GM19463 (cell line): ENCODE measurements at regions not wholly inside any gene's neighbourhood (a gene's known extent, or its start where the extent isn't known, plus 50 kb on each side); places are given as distances from the start of the nearest gene placed in this dataset.
"Not testable (repeated sequence)": the region's sequence is repeated elsewhere in the genome, so short reads cannot be mapped to it uniquely, and the experiment has no call there.

Source experiments
- ATAC-seq: cut with Tn5 transposase; IDR thresholded peaks from one replicate; pipeline ENCODE4 v1.9.1; 2021; ENCODE audit warnings: mild to moderate bottlenecking, moderate library complexity; ENCODE audit not compliant: unreplicated experiment

DNA sequence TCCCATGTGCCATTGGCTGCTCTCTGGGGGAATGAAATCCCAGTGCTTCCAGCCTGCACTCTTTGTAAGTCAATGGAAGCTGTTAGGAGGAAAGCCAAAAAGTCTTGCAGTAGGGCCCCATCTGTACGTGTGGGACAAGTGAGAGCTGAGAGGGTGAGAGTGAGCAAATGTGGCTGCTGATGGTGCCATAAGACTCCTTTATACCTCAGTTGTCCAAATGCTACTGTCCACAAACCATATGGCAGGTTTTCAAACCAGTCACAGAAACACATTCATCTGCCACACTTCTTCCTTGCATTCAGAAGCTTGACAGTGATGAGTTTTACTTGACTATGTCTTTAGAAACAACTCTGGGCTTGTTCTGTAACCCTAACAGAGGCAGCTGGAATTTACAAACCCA, 543.8 kb downstream of the CSNK1G3 start:
- ATAC-seq, result no peak

- ATAC-seq, result no peak
These were observed 542.6 kb downstream of the CSNK1G3 start for GRCh38 chr5:124054564-124054963.

GRCh38 chr5:124053340-124053739, 541.4 kb downstream of the CSNK1G3 start:
- no peak for ATAC-seq

DNA sequence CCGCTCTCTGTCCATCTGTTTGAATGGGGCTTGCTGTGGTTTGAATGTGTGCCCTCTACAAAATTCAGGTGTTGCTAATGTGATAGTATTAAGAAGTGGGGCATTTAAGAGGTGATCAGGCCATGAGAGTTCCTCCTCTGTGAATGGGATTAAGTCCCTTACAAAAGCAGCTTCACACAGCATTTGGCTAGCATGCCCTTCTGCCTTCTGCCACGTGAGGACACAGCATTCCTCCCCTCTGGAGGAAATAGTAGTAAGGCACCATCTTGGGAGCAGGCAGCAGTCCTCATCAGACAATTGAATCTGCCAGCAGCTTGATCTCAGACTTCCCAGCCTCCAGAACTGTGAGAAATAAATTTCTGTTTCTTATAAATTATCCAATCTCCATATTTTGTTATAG, 540.2 kb downstream of the CSNK1G3 start:
- no peak for ATAC-seq

DNA sequence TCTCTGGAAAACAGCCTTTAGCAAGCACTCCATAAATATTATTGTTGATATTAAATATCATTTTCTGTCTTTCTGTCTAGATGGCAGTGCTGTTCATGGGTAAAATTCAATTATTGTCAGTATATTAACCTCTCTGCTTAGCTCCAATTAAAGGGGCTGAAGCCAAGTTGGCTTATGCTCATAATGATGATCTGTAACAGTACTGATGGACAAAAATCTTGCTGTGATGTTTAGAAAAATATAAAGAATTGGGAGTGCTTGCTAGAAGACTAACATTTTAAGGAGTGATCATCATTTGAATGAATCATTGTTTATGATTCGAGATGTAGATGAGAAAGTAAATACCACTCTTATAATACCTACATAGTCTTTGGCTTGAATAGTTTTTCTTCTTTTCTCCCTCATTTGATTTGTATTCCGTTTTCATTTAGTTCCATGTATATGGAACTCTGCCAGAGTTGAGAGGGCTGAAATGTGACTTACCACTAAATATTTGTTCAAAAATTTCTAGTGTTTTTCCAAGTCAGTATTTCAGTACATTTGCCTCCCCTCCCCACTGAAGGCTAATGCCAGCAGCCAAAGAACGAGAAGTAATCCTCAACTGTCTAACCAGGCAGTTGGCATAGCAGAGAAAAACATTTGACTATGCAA, 538.3 kb downstream of the CSNK1G3 start:
- ATAC-seq, result no peak

- no peak for ATAC-seq
These were observed 533.4 kb downstream of the CSNK1G3 start for GRCh38 chr5:124045412-124045811.

GRCh38 chr5:124044613-124045012, 532.6 kb downstream of the CSNK1G3 start:
- no peak for ATAC-seq

- ATAC-seq, result no peak
These were observed 531.5 kb downstream of the CSNK1G3 start for GRCh38 chr5:124043456-124043855.

DNA sequence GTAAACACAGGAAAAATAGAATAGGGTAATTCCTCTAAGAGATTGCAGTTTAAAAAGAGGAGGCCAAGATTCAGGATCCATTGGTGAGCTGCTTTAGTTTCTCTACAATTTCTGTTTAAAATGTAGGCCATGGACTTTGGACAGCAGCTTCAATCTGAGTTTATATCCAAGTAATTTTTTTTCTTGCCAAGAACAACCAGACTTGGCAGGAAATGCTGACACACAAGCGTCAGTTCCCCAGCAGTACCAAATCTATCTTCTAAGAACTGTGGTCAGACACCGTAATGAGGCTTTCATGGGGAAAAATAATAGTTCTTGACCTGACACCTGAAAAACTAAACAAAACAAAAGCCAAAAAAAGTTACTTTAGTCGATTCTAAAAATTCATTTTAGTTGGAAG, 528.8 kb downstream of the CSNK1G3 start:
- no peak for ATAC-seq

GRCh38 chr5:124039410-124039809, 527.4 kb downstream of the CSNK1G3 start:
- ATAC-seq, result no peak

- ATAC-seq, result no peak
These were observed 524.8 kb downstream of the CSNK1G3 start for GRCh38 chr5:124036786-124037185.

DNA sequence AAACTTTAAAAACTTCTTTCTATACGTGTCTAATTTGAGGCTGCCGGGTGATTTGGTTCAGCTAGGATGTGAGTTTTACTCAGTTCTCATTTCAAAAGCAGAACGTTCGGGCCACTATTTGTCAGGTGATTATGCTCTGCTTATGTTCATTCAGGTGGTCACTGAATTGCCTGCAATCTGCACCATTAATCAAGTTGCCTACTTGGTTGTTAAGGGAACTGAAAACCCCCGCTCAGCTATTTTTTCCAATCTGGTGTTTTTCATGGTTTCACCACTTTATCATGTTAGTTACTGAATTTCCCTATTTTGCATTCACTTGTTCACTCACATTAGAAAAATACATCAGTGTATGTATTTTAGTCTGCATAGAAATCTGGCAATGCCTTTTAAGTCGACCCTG, 523.0 kb downstream of the CSNK1G3 start:
- ATAC-seq, result peak; percentile 96

DNA sequence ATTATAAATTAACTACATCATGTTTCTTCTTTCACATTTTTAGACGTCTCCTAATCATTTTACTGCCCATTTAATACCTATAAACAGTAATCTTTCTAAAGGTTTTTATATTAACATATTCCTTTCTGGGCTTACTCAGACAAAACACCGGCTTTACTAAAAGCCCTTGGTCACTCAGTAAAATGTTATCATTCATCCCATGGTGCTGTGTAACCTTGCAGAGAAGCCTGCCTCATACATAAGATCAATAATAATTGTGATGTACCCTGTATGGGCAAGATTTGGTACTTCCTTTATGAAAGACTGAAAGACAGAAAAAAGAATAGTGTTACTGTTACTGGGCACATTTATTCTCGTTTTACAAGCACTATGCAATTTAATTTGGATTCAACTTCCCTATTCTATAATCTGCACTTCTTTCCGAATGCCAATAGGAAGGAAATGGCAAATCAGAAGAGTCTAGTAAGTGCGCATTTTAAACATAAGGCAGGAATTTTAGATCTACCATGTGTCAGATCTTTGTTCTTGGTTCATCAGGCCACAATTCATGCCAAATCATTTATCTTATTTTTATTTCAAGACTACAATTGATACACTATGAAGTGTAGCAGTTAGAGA, 522.2 kb downstream of the CSNK1G3 start:
- no peak for ATAC-seq

GRCh38 chr5:124030043-124030491, 518.1 kb downstream of the CSNK1G3 start:
- ATAC-seq, result no peak

GRCh38 chr5:124027441-124027840, 515.5 kb downstream of the CSNK1G3 start:
- ATAC-seq, result no peak

- ATAC-seq, result no peak
These were observed 513.4 kb downstream of the CSNK1G3 start for GRCh38 chr5:124025306-124025845.

DNA sequence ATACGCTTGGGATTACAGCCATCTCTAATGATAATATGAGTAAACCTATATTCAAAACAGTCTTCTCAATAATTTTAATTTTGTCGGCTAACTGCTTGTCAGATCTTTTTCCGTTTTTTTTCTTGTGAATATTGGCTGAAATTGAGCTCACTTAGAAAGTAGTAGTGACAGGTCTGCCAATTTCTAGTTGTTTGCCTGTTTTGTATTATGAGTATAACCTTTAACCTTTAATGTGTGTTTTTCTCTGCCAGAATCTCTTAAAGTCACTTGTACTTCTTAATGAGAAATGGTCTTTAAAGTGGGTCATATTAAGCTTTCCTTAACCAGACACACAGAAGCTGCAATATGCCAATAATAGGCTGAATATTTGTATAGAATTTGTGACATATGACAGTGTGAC, 511.0 kb downstream of the CSNK1G3 start:
- no peak for ATAC-seq

- no peak for ATAC-seq
These were observed 509.8 kb downstream of the CSNK1G3 start for GRCh38 chr5:124021776-124022175.

DNA sequence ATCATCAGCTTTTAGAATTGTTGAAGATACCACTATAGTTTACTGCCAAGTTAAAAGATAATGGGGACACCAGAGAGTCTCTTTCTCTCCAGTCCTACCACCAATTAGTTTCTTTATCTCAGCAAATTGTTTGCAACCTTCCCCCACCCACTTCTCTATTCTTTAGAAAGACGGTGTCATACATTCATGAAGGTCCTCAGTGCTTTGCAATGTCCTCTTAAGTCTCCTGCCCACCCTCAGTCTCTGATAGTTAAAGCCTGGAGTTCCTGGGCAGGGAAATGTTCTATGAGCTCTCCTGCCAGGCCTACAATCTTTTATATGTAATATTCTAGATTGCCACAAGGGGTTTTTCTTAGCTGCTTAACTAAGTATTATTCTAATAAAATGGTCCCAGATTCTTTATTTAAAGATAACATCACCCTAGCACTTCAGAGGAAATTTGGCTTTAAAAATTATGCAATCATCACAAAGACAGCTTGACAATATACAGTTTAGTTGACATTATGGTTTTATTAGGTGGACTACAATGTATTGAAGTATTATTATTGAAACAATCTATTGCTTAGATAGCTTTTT, 509.2 kb downstream of the CSNK1G3 start:
- ATAC-seq, result no peak

DNA sequence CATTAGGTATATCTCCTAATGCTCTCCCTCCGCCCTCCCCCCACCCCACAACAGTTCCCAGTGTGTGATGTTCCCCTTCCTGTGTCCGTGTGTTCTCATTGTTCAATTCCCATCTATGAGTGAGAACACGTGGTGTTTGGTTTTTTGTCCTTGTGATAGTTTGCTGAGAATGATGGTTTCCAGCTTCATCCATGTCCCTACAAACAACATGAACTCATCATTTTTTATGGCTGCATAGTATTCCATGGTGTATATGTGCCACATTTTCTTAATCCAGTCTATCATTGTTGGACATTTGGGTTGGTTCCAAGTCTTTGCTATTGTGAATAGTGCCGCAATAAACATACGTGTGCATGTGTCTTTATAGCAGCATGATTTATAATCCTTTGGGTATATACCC, 505.3 kb downstream of the CSNK1G3 start:
- ATAC-seq, result not testable (repeated sequence)

DNA sequence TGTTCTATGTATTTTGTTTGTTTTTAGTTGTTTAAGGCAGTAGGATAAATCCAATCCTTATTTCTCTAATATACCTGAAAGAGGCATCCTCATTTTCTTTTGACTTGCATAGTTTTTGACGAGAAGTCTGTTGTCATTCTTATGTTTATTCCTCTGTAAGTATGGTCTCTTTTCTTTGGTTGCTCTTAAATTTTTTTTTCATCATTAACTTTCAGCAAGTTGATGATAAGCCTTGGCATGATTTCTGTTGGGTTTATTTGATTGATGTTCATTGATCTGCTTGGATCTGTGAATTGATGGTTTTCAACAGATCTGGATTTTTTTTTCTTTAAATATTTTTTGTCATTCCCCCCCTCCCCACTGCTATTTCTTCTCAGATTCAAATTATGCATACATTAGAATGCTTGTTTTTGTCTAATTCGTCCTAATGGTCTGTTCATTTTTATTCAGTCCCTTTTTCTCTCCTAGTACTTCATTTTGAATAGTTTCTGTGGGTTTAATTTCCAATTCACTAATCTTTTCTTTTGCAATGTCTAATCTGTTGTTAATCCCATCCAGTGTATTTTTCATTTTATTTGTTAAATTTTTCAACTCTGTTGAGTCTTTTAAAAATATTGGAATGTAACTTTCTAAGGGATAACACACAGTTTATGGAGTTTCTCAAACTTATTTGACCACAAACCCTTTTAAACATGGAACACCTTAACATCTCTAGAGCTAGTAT, 495.9 kb downstream of the CSNK1G3 start:
- ATAC-seq, result no peak
